ENCODE measurements at regions not wholly inside any gene's neighbourhood (a gene's known extent, or its start where the extent isn't known, plus 50 kb on each side); places are given as distances from the start of the nearest gene placed in this dataset.

- 0 out of 2 replicates have a peak overlapping the region, but pooled peaks have one; percentile 9 for H2BK20ac ChIP-seq (ENCODE audit: low read depth, low read length)
- DNase-seq, result peak; percentile 1
- intact Hi-C loops (cut with micrococcal nuclease) (no loop called here), dilution Hi-C loops (cut with HindIII; ENCODE audit: low sequenced_read_pairs, unreplicated experiment) (no loop called here), in situ Hi-C loops (cut with MboI; ENCODE audit: low sequenced_read_pairs) (no loop called here)
- H4K20me1 ChIP-seq (ENCODE audit: insufficient read depth, low read length), result no peaks in the 10 kb centered on the region
- H3K4ac ChIP-seq (ENCODE audit: low read depth, low read length), result no peak overlapping the region; the same call in 1 of the 2 replicates
- H3K56ac ChIP-seq (ENCODE audit: extremely low read depth, insufficient read depth, low read length), result no peak overlapping the region
- H2BK120ac ChIP-seq (ENCODE audit: low read depth, low read length), result 0 out of 2 replicates have a peak overlapping the region, but pooled peaks have one; percentile 25
- no peak overlapping the region for H2AK9ac ChIP-seq (replicated peaks; ENCODE audit: low read depth, low read length, poor library complexity)
- peak overlapping the region; percentile 44 for H3K4me2 ChIP-seq (ENCODE audit: low read depth, low read length)
- no peaks in the 10 kb centered on the region for H3K36me3 ChIP-seq (ENCODE audit: control insufficient read depth, insufficient read depth, low read length)
- no peak overlapping the region for H2BK5ac ChIP-seq (ENCODE audit: low read depth, low read length, poor library complexity, severe bottlenecking)
- CTCF ChIA-PET, result no interaction called here
- H3K4me3 ChIP-seq (ENCODE audit: insufficient read depth, low read depth, low read length), result peak overlapping the region; percentile 35; the same call in 1 of the 2 replicates
- no peak overlapping the region for H3K27ac ChIP-seq (ENCODE audit: insufficient read depth, low read length)
- H2AK5ac ChIP-seq (ENCODE audit: low read depth, low read length), result no peak overlapping the region
- H3K14ac ChIP-seq (replicated peaks; ENCODE audit: low read depth, low read length), result 0 out of 2 replicates have a peak overlapping the region, but pooled peaks have one; percentile 13
- H3K4me1 ChIP-seq (ENCODE audit: control insufficient read depth, insufficient read depth, low read length), result peaks cover 2% of the 10 kb centered on the region; the same call in 1 of the 2 replicates
- H3K9me3 ChIP-seq (ENCODE audit: control insufficient read depth, insufficient read depth, low read length), result no peaks in the 10 kb centered on the region
- H3K18ac ChIP-seq (ENCODE audit: low read depth, low read length), result peak overlapping the region; percentile 39; the same call in 1 of the 2 replicates
- H2AFZ ChIP-seq (replicated peaks; ENCODE audit: low read length, poor library complexity), result no peak overlapping the region
- H3K27me3 ChIP-seq (ENCODE audit: control insufficient read depth, insufficient read depth, low read length), result no peaks in the 10 kb centered on the region
- WGBS, 2 experiments (ENCODE audit: extremely low coverage in 2 of 2, insufficient read length in 1 of 2), result no CpG with 5 or more reads among the region's 3 CpGs
- no peak for TF ChIP-seq SMC3 (IDR thresholded peaks at IDR 0.05; ENCODE audit: low read depth, low read length)
- no peak for TF ChIP-seq RCOR1 (IDR thresholded peaks at IDR 0.05; ENCODE audit: insufficient replicate concordance, low read length)
- POLR2A ChIA-PET (ENCODE audit: unreplicated experiment), result no interaction called here
- H2BK15ac ChIP-seq (ENCODE audit: low read depth, low read length), result no peak overlapping the region
- peak; percentile 57; the same call in 1 of the 2 replicates for ATAC-seq (ENCODE audit: low read depth)
- no peak overlapping the region for H3K9ac ChIP-seq (ENCODE audit: low read depth, low read length)
- no peak overlapping the region; the same call in 1 of the 2 replicates for H4K5ac ChIP-seq (ENCODE audit: low read depth, low read length)
- H4K91ac ChIP-seq (ENCODE audit: insufficient read depth, low read depth, low read length), result no peak overlapping the region
- no peaks in the 10 kb centered on the region for H3K79me1 ChIP-seq (ENCODE audit: low read depth in 1 of 2, low read length in 2 of 2)
- peak overlapping the region in 1 of 2 experiments; percentile 8; a peak in 1 of 4 replicates for H4K8ac ChIP-seq (ENCODE audit: low read depth in 2 of 2, low read length in 2 of 2)
- no peak overlapping the region; the same call in 1 of the 2 replicates for H3K23ac ChIP-seq (ENCODE audit: low read depth, low read length)
- BruUV-seq (replicated peaks), result no TSS peak
- H3K9me1 ChIP-seq (ENCODE audit: insufficient read depth, low read length), result no peaks in the 10 kb centered on the region
Measured at GRCh38 chr3:190996181-190996775, 133.8 kb upstream of the GMNC start.

All from IMR-90 (cell line).